ENCODE measurements at regions not wholly inside any gene's neighbourhood (a gene's known extent, or its start where the extent isn't known, plus 50 kb on each side); places are given as distances from the start of the nearest gene placed in this dataset.

DNA sequence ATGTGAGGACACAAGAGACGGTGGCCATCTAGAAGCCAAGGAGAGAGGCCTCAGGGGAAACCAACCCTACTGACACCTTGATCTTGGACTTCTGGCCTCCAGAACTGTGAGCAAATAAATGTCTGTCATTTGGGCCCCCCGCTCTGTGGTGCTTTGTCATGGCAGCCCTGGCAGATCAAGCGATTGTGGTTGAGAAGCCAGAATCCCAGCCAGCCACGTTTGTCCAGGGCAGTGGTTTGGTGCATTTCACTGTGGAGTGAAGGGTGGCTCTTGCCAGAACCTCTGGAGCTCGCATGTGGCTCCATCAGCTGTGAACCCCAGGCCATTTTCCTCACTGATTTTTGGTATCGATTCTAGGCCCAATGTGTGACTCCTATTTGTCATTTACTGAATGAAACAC lies 404.9 kb downstream of the BCL11B start:
- CTCF ChIA-PET = no interaction called here

DNA sequence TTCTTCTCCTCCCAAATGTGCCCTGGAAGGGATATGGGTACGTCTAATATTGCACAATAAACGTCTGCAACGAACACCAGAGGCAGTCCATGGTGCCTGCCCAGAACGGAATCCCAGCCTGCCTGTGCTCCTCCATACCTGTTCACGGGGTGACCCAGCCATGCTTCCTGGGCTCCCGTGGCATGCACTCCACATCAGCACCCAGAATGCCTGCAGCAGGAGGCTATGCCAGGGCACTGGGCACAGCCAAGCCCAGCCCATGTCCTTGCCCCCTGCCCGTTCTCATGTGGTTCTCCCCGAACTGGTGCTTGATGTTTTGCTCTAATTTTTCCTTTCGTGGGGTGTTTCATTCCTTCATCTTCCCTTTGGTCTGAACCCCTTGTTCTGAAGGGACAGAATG lies 404.3 kb downstream of the BCL11B start:
- Histone ChIP-seq H3K9me2 (no peaks in the 10 kb centered on the region), H3K4me2 (no peak overlapping the region), H3F3A (replicated peaks; ENCODE audit: insufficient read depth) (no peaks in the 10 kb centered on the region), H3K4me3 (ENCODE audit: low read depth in 2 of 2, low read length in 1 of 2) (no peak overlapping the region), H3K9ac (no peak overlapping the region), H3K27me3 (ENCODE audit: insufficient read depth) (no peaks in the 10 kb centered on the region), H4K20me1 (ENCODE audit: insufficient read depth) (no peaks in the 10 kb centered on the region), H3K4me1 (ENCODE audit: control insufficient read depth in 1 of 2, insufficient read depth in 2 of 2, low read depth in 1 of 2, low read length in 1 of 2) (no peaks in the 10 kb centered on the region), H3K27ac (ENCODE audit: low read depth in 2 of 2, low read length in 1 of 2) (no peak overlapping the region), H3K9me3 (no peaks in the 10 kb centered on the region), H3K79me2 (ENCODE audit: insufficient read depth) (no peaks in the 10 kb centered on the region), H3K36me3 (replicated peaks in 1 of 2; ENCODE audit: control insufficient read depth in 1 of 2, insufficient read depth in 2 of 2, low read length in 1 of 2) (no peaks in the 10 kb centered on the region), H2AFZ (ENCODE audit: low read depth) (no peak overlapping the region)
- no peak for DNase-seq
- TF ChIP-seq SMC3 (IDR thresholded peaks at IDR 0.05; ENCODE audit: low read depth, low read length) = no peak
- no peak for TF ChIP-seq MXI1 (IDR thresholded peaks at IDR 0.05; ENCODE audit: low read depth, low read length)
- no peak for TF ChIP-seq EP300 (IDR thresholded peaks at IDR 0.05; ENCODE audit: borderline replicate concordance in 1 of 2, low read depth in 1 of 2, low read length in 1 of 2)
- TF ChIP-seq, protein P1, sequence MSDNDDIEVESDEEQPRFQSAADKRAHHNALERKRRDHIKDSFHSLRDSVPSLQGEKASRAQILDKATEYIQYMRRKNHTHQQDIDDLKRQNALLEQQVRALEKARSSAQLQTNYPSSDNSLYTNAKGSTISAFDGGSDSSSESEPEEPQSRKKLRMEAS (IDR thresholded peaks at IDR 0.05; ENCODE audit: low read depth) = no peak
- TF ChIP-seq GATA2 (CRISPR knock-in tag; IDR thresholded peaks at IDR 0.05) = no peak
- TF ChIP-seq, protein P2, sequence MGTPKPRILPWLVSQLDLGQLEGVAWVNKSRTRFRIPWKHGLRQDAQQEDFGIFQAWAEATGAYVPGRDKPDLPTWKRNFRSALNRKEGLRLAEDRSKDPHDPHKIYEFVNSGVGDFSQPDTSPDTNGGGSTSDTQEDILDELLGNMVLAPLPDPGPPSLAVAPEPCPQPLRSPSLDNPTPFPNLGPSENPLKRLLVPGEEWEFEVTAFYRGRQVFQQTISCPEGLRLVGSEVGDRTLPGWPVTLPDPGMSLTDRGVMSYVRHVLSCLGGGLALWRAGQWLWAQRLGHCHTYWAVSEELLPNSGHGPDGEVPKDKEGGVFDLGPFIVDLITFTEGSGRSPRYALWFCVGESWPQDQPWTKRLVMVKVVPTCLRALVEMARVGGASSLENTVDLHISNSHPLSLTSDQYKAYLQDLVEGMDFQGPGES (IDR thresholded peaks at IDR 0.05; ENCODE audit: low read depth, low read length) = no peak
- TF ChIP-seq, protein P3, sequence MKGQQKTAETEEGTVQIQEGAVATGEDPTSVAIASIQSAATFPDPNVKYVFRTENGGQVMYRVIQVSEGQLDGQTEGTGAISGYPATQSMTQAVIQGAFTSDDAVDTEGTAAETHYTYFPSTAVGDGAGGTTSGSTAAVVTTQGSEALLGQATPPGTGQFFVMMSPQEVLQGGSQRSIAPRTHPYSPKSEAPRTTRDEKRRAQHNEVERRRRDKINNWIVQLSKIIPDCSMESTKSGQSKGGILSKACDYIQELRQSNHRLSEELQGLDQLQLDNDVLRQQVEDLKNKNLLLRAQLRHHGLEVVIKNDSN (IDR thresholded peaks at IDR 0.05; ENCODE audit: borderline replicate concordance, low read depth) = no peak
- POLR2A ChIA-PET = no interaction called here
- 3% methylated on average over 9 of the region's 9 CpGs for WGBS (ENCODE audit: low lambda C conversion rate)
- CTCF ChIA-PET = no interaction called here

More for the DNA sequence above, 404.9 kb downstream of the BCL11B start:
- no peak overlapping the region for H3K4me2 ChIP-seq
- no peak for DNase-seq
- no peaks in the 10 kb centered on the region for H4K20me1 ChIP-seq (ENCODE audit: insufficient read depth)
- H3K4me3 ChIP-seq (ENCODE audit: low read depth in 2 of 2, low read length in 1 of 2) = no peak overlapping the region
- no peaks in the 10 kb centered on the region for H3K79me2 ChIP-seq (ENCODE audit: insufficient read depth)
- TF ChIP-seq CHD2 (IDR thresholded peaks at IDR 0.05; ENCODE audit: low read length, partially characterized antibody) (no peak), EZH2phosphoT487 (IDR thresholded peaks at IDR 0.05; ENCODE audit: borderline replicate concordance, low read depth) (no peak), POLR2AphosphoS5 (IDR thresholded peaks at IDR 0.05; ENCODE audit: low read depth, low read length) (no peak), RFX5 (IDR thresholded peaks at IDR 0.05; ENCODE audit: low read length) (no peak), YY1 (IDR thresholded peaks at IDR 0.05; ENCODE audit: low read depth) (no peak), NRF1 (IDR thresholded peaks at IDR 0.05; ENCODE audit: low read depth, low read length) (no peak), FOXJ3 (CRISPR knock-in tag; IDR thresholded peaks at IDR 0.05) (no peak)
- TF ChIP-seq, protein P4, sequence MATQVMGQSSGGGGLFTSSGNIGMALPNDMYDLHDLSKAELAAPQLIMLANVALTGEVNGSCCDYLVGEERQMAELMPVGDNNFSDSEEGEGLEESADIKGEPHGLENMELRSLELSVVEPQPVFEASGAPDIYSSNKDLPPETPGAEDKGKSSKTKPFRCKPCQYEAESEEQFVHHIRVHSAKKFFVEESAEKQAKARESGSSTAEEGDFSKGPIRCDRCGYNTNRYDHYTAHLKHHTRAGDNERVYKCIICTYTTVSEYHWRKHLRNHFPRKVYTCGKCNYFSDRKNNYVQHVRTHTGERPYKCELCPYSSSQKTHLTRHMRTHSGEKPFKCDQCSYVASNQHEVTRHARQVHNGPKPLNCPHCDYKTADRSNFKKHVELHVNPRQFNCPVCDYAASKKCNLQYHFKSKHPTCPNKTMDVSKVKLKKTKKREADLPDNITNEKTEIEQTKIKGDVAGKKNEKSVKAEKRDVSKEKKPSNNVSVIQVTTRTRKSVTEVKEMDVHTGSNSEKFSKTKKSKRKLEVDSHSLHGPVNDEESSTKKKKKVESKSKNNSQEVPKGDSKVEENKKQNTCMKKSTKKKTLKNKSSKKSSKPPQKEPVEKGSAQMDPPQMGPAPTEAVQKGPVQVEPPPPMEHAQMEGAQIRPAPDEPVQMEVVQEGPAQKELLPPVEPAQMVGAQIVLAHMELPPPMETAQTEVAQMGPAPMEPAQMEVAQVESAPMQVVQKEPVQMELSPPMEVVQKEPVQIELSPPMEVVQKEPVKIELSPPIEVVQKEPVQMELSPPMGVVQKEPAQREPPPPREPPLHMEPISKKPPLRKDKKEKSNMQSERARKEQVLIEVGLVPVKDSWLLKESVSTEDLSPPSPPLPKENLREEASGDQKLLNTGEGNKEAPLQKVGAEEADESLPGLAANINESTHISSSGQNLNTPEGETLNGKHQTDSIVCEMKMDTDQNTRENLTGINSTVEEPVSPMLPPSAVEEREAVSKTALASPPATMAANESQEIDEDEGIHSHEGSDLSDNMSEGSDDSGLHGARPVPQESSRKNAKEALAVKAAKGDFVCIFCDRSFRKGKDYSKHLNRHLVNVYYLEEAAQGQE (IDR thresholded peaks at IDR 0.05; ENCODE audit: low read depth, low read length) = no peak
- no peak overlapping the region for H3K27ac ChIP-seq (ENCODE audit: low read depth in 2 of 2, low read length in 1 of 2)
- POLR2A ChIA-PET = no interaction called here
- no peaks in the 10 kb centered on the region for H3K4me1 ChIP-seq (ENCODE audit: control insufficient read depth in 1 of 2, insufficient read depth in 2 of 2, low read depth in 1 of 2, low read length in 1 of 2)
- H3F3A ChIP-seq (replicated peaks; ENCODE audit: insufficient read depth) = no peaks in the 10 kb centered on the region
- no peaks in the 10 kb centered on the region for H3K36me3 ChIP-seq (replicated peaks in 1 of 2; ENCODE audit: control insufficient read depth in 1 of 2, insufficient read depth in 2 of 2, low read length in 1 of 2)
- H3K27me3 ChIP-seq (ENCODE audit: insufficient read depth) = no peaks in the 10 kb centered on the region
- H2AFZ ChIP-seq (ENCODE audit: low read depth) = no peak overlapping the region
- H3K9ac ChIP-seq = no peak overlapping the region
- H3K9me3 ChIP-seq = no peaks in the 10 kb centered on the region
- H3K9me2 ChIP-seq = no peaks in the 10 kb centered on the region
- WGBS (ENCODE audit: low lambda C conversion rate) = 9% methylated on average over 4 of the region's 6 CpGs

All from SK-N-SH (cell line).